Activated CD8-positive, alpha-beta memory T cell treated with anti-CD3 and anti-CD28 coated beads, Interleukin-2, amount 10 ng/mL, durations not matched to agents 7 days and 5 days (primary cell): ENCODE measurements at regions not wholly inside any gene's neighbourhood (a gene's known extent, or its start where the extent isn't known, plus 50 kb on each side); places are given as distances from the start of the nearest gene placed in this dataset.

Source experiments
- ATAC-seq: fragments of 150-1000 bp; cut with Tn5 transposase; one replicate; pipeline ENCODE4 v1.10.0; 2021; ENCODE audit warnings: moderate library complexity
- CTCF ChIA-PET: fragments of 350-600 bp; sonication (Branson Sonifier 250); formaldehyde crosslinking; loops from one replicate; lab custom pipeline; 2021; ENCODE audit warnings: antibody characterized with exemption; lab: Charles Lee
- DNase-seq: peaks from one replicate; pipeline ENCODE4 v3.0.0-alpha.2; 2020
- H3K27ac Mint-ChIP-seq: one replicate; pipeline ENCODE4 v1.8.0; 2021; ENCODE audit warnings: mild to moderate bottlenecking, mixed read lengths
- H3K27me3 Mint-ChIP-seq: one replicate; pipeline ENCODE4 v1.8.0; 2021; ENCODE audit warnings: mixed read lengths
- H3K36me3 Mint-ChIP-seq: one replicate; pipeline ENCODE4 v1.8.0; 2021; ENCODE audit warnings: mild to moderate bottlenecking, mixed read lengths
- H3K4me1 Mint-ChIP-seq: one replicate; pipeline ENCODE4 v1.8.0; 2021; ENCODE audit warnings: mixed read lengths
- H3K4me3 Mint-ChIP-seq: one replicate; pipeline ENCODE4 v1.8.0; 2021; ENCODE audit warnings: mild to moderate bottlenecking, moderate library complexity, mixed read lengths
- H3K9me3 Mint-ChIP-seq: one replicate; pipeline ENCODE4 v1.8.0; 2022; ENCODE audit warnings: low read depth, mixed read lengths

DNA sequence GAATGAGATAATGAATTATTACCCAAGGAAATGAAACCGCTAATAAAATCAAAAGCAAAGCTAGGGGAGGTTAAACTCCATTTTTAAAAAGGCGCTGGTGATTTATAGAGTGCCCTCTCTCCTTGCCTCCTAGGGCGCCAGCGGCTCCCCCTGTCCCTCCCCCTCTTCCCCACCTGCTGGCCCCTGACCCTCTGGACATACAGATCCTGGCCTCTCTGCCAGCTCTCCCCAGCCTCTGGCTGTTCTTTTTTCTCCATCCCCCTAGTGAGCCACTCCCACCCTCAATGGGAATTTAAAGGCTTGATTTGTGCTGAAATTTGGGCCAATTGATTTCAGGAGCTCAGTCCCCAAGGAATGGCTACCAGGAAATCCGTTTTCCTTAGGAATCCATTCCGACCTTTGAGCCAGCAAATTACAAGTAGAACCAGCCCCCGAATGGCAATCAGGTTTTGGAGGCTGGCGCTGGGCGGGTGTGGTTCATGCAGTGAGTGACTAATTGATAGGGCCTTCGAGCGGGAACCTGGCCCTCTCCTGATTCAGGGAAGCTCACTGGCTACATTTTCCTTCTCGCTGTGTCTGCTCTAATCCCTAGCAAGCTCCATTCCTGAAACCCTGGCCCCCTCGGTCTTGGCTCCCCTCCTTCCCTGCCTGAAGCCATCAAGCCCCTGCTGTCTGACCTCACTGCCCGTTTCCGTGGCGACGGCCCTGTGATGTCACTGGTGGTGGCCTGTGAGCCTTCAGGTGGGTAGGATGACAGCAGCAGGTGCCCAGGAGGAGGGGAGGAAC is 141.9 kb upstream of the SDK2 start:
- H3K27ac Mint-ChIP-seq = no peak overlapping the region
- CTCF ChIA-PET = no interaction called here

DNA sequence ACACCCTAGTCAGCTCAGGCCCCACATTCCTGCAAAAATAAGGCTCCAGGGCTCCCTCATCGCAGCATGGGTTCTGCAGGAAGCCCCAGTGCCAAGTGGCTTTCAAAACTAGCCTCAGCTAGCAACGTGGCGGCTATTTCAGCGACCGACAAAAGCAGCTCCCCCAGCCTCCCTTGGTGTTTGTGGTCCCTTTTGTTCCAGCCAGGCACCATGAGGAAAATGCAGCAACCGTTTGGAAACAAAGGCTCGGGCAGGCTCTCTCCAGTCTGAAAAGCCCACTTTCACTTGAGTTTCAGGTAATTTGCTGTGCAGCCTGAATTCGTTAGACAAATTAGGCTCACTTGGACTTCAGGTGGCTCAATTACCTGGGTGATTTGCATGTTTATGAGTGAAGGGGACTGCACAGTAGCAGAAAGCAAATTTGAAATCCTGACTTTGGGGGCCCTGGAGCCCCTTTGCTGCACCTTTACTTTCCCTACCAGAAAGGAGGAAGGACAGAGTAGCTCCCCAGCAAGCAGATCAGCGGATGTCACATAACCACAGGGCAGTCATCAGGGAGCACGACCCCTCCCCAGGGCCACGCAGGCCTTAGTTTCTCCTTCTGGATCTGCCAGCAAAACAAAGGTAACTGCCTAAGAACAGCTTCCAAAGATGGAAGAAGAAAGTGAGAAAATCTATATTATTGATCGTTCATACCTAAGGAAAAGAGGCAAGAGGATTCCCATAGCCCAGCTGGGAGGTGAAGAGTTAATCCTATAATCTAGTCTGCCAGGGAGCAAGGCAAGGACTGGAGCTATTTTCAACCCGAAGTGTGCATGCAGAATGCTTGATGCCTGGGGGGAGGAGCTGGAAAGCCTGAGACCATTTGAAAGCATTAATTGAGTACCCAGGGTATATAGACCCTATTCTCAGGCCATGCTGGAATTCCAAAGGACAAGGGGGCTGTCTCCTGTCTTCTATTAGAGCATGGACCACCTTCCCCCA is 143.1 kb upstream of the SDK2 start:
- Mint-ChIP-seq H3K36me3 (no peaks in the 10 kb centered on the region), H3K27me3 (peaks cover 19% of the 10 kb centered on the region), H3K9me3 (no peaks in the 10 kb centered on the region), H3K27ac (no peak overlapping the region), H3K4me3 (no peak overlapping the region), H3K4me1 (no peaks in the 10 kb centered on the region)
- no peak for ATAC-seq
- CTCF ChIA-PET = interaction anchor here (1.1 kb wide), 1 partner anchor 8 kb away, joined by 3 read pairs; no protein-coding TSS in a partner anchor
- no peak for DNase-seq

More for the DNA sequence above, 141.9 kb upstream of the SDK2 start:
- no peaks in the 10 kb centered on the region for H3K9me3 Mint-ChIP-seq
- no peak overlapping the region for H3K4me3 Mint-ChIP-seq
- H3K4me1 Mint-ChIP-seq = no peaks in the 10 kb centered on the region
- no peak for ATAC-seq
- no peaks in the 10 kb centered on the region for H3K36me3 Mint-ChIP-seq
- DNase-seq = no peak
- peaks cover 19% of the 10 kb centered on the region for H3K27me3 Mint-ChIP-seq

DNA sequence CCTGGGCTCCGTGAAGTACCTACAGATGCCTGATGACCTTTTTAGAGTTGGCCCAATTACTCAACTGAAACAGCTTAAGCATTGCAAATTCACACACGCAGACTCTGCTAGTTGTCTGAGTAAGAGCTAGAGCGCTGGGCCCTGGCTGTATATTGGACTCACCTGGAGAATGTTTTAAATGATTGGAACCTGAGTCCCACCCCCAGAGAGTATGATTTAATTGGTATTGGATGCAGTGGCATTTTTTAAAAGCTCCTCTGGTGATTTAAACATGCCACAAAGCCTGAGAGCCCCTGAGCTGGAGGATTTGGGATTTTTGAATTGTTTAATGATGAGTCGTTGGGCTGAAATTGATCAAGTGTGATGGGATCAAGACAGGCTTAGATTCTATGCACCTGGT is 143.9 kb upstream of the SDK2 start:
- CTCF ChIA-PET = interaction anchor here (1.1 kb wide), 1 partner anchor 9 kb away, joined by 3 read pairs; no protein-coding TSS in a partner anchor
- ATAC-seq = no peak

DNA sequence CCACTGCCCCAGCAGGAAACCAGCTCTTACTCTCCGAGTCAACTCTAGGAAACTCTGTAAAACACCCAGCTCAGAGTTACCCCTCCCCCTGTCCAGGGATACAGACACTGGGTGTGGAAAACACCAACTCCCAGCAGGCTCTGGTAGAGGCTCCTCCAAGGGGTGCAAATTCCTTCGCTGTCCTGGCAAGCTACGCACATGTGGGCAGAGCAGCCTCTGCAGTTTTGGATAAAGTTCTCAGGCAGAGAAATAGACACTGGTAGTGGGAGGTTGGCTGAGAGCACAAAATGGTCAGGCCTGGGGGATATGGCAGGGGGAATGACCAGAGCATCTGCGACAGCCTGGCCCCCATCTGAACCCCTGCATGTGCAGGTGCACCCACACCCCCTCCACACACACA is 146.9 kb upstream of the SDK2 start:
- Mint-ChIP-seq H3K27ac (no peak overlapping the region), H3K27me3 (peaks cover 25% of the 10 kb centered on the region), H3K36me3 (no peaks in the 10 kb centered on the region), H3K4me1 (no peaks in the 10 kb centered on the region), H3K9me3 (no peaks in the 10 kb centered on the region), H3K4me3 (no peak overlapping the region)
- no peak for DNase-seq
- CTCF ChIA-PET = no interaction called here
- ATAC-seq = no peak

More for the DNA sequence above, 143.9 kb upstream of the SDK2 start:
- Mint-ChIP-seq H3K4me1 (no peaks in the 10 kb centered on the region), H3K27ac (no peak overlapping the region), H3K4me3 (no peak overlapping the region), H3K36me3 (no peaks in the 10 kb centered on the region), H3K9me3 (no peaks in the 10 kb centered on the region), H3K27me3 (peaks cover 22% of the 10 kb centered on the region)
- no peak for DNase-seq

DNA sequence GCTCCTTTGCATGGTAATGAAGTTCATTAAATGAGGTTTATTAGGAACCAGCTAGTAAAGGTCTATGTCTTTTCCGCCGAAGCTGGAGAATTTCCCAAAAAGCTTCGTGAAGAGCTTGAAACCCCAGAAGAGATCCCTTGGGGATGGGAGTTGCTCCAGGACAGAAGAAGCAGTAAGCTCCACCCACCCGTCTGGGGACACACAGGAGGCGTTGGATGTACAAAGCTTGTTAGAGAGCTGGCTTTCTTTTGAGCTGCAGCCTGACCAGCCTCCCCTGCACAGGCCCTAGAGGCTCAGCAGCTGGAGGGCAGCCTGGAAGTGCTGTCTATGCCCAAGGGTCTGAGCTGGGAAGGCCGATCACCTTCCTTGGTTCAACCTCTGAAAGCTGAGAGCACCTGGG is 147.4 kb upstream of the SDK2 start:
- DNase-seq = no peak
- Mint-ChIP-seq H3K27me3 (peaks cover 22% of the 10 kb centered on the region), H3K36me3 (no peaks in the 10 kb centered on the region), H3K4me1 (no peaks in the 10 kb centered on the region), H3K9me3 (no peaks in the 10 kb centered on the region), H3K27ac (no peak overlapping the region), H3K4me3 (no peak overlapping the region)
- ATAC-seq = no peak
- CTCF ChIA-PET = no interaction called here

DNA sequence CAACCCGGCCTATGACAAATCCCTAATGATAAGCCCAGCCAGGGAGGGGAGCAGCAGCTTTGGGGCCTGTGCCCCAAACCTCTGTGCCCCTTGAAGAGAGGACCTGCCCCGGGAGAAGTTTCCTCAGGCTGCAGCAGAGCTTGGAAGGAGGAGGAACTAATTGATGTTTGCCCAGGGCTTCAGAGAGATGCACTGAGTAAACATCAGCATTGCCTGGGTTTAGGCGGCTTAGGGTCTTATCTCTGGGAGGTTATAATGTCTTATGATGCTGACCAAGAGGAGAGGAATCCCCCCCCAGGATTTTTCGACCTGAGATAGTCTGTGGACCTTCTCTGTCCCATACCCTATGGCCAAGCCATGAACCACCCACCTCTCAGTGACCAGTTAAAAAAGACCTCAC is 148.7 kb upstream of the SDK2 start:
- H3K4me3 Mint-ChIP-seq = no peak overlapping the region
- no peaks in the 10 kb centered on the region for H3K4me1 Mint-ChIP-seq
- DNase-seq (no peak), ATAC-seq (no peak)
- no peaks in the 10 kb centered on the region for H3K36me3 Mint-ChIP-seq
- no peak overlapping the region for H3K27ac Mint-ChIP-seq
- H3K27me3 Mint-ChIP-seq = peaks cover 20% of the 10 kb centered on the region
- CTCF ChIA-PET = no interaction called here
- no peaks in the 10 kb centered on the region for H3K9me3 Mint-ChIP-seq

DNA sequence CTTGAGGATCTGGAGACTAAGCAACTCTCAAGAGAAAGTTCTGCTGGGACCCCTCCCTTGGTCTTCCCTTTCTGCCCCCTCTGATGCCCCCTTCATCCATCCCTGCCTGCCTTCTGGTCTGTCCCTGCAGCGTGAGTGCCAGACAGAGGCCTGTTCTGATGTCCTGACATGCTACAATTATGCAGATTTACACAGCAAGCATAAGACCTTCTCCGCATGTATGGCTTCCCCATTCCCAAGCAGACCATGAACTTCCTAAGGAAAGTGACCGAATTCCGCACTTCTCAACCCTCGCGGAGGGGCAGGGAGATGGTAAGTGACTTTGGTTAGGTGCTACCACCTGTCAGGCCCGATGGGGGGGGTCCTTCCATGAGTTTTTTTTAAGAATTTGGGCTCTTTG is 150.1 kb upstream of the SDK2 start:
- ATAC-seq (no peak), DNase-seq (no peak)
- no peaks in the 10 kb centered on the region for H3K9me3 Mint-ChIP-seq
- no peak overlapping the region for H3K4me3 Mint-ChIP-seq
- H3K27me3 Mint-ChIP-seq = peaks cover 14% of the 10 kb centered on the region
- no peaks in the 10 kb centered on the region for H3K4me1 Mint-ChIP-seq
- no peak overlapping the region for H3K27ac Mint-ChIP-seq
- CTCF ChIA-PET = no interaction called here
- no peaks in the 10 kb centered on the region for H3K36me3 Mint-ChIP-seq

DNA sequence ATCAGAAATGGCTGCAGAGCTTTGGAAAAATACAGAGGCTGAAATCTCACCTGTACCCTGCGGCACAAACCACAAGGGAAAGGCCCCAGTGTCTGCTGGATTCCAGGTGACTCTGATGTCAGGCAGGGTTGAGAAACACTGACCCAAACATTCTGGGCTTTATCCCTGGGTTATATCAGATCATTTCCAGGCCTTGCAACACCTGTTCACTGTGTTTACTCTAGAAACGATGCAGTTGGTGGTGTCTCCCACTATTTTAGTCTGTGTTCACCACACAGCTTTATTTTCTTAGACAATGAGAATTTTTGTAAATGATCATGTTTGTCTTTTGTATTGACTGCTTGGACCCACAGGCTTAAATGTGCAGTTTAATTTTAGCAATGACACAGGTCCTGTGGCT is 151.5 kb upstream of the SDK2 start:
- no peaks in the 10 kb centered on the region for H3K4me1 Mint-ChIP-seq
- no peaks in the 10 kb centered on the region for H3K9me3 Mint-ChIP-seq
- ATAC-seq (no peak), DNase-seq (no peak)
- no peak overlapping the region for H3K27ac Mint-ChIP-seq
- no peak overlapping the region for H3K4me3 Mint-ChIP-seq
- CTCF ChIA-PET = no interaction called here
- H3K36me3 Mint-ChIP-seq = no peaks in the 10 kb centered on the region
- peaks cover 11% of the 10 kb centered on the region for H3K27me3 Mint-ChIP-seq

DNA sequence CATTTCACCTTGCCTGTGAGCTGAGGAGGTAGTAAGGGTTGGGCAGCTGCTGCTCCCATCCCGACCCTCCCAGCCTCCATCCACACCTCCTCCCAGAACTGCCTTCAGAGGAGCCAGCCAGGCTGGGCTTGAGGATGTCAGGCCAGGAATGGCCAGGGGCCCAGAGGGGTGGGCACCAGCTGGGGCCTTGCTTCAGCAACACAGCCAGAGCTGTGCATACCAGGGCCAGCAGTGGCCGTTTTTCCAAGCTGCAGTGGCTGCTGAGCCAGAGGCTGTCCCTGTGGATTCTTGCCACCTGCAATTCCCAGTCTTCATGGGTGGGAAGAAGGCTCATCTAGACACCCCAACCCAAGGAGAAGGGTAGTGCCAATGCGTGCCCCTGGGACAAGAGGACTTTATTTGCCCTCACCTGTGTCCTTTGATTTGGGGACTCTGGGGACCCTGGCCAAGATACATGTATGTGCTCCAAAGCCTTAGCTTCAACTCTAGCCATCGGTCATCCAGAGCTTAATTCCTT is 153.4 kb upstream of the SDK2 start:
- CTCF ChIA-PET = no interaction called here

DNA sequence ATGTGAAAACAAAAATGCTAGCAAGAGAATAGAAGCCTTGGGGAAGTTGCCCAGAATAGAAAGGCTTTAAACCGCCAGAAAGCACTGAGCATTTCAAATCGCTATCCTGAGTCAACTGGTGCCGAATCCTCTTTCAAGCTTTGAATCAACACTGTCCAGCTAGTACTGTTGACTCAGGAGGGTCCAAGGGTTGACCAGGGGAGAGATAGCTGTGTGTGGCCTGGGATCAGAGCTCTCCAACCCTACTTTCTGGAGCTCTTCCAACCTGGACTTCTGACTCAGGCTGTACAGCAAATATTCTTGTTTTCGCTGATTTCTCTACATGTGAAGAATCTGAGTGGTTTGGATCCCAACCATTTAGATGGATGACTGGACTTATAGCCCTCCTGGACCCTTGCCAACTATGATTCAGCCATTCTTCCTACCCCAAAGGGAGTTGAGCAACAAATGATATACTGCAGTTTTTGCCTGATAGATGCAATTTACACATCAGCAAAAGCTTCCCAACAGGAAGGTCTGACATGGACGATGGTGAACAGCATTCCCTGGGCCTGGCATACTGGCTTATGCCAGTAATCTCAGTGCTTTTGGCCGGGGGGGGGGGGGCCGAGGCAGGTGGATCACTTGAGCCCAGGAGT is 154.0 kb upstream of the SDK2 start:
- CTCF ChIA-PET = no interaction called here
- no peaks in the 10 kb centered on the region for H3K36me3 Mint-ChIP-seq
- H3K4me1 Mint-ChIP-seq = no peaks in the 10 kb centered on the region
- ATAC-seq (no peak), DNase-seq (no peak)
- no peak overlapping the region for H3K27ac Mint-ChIP-seq
- no peaks in the 10 kb centered on the region for H3K9me3 Mint-ChIP-seq
- H3K27me3 Mint-ChIP-seq = peaks cover 7% of the 10 kb centered on the region
- H3K4me3 Mint-ChIP-seq = no peak overlapping the region

More for the DNA sequence above, 153.4 kb upstream of the SDK2 start:
- no peak overlapping the region for H3K4me3 Mint-ChIP-seq
- H3K4me1 Mint-ChIP-seq = no peaks in the 10 kb centered on the region
- no peaks in the 10 kb centered on the region for H3K9me3 Mint-ChIP-seq
- DNase-seq (no peak), ATAC-seq (no peak)
- H3K27me3 Mint-ChIP-seq = peaks cover 11% of the 10 kb centered on the region
- H3K27ac Mint-ChIP-seq = no peak overlapping the region
- no peaks in the 10 kb centered on the region for H3K36me3 Mint-ChIP-seq

DNA sequence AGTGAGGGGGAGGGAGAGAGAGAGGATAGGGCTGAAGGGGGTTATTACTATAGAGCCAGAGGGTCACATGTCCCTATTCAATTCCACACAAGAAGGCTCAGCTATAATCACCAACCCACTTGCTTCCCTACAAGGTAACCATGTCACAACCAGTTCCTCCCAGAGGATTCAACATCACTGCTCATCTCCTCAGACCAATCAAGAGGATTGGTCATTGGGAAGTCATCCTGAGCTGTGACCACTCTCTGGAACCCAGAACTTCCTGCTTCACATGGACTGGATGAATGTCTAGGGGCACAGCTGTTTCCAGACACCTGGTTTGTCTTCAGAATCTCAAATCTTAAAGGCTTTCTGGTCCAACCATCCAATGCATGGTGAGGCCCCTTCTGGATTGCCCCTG is 154.9 kb upstream of the SDK2 start:
- Mint-ChIP-seq H3K4me1 (no peaks in the 10 kb centered on the region), H3K9me3 (no peaks in the 10 kb centered on the region), H3K27me3 (peaks cover 7% of the 10 kb centered on the region), H3K36me3 (no peaks in the 10 kb centered on the region), H3K4me3 (no peak overlapping the region), H3K27ac (no peak overlapping the region)
- CTCF ChIA-PET = no interaction called here
- no peak for DNase-seq
- ATAC-seq = no peak

DNA sequence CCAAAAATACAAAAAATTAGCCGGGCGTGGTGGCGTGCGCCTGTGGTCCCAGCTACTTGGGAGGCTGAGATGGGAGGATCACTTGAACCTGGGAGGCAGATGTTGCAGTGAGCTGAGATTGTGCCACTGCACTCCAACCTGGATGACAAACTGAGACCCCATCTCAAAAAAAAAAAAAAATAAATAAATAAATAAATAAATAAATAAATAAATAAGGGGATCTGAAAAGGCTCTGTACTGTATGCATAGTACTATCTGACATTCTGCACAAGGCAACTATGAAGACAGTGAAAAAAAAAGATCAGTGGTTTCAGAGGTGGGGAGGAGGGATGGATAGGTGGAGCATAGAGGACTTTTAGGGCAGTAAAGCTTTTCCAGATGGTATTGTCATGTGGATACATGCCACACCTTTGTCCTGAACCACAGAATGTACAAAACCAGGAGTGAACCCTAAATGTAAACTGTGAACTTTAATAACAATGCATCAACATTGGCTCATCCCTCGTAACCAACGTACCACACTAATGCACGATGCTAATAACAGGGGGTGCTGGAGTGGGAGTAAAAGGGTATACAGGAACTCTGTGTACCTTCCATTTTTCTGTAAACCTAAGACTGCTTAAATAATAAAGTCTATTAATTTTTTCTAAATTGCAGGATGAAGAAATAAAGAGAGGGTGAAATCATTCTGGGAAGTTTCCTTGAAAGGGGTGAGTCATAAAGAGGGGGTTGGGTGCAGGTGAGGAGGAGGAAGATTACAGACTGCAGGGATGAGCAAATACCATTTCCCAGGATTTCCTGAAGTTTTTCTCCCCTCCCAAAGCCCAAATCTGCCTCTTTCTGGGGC is 155.8 kb upstream of the SDK2 start:
- no peaks in the 10 kb centered on the region for H3K4me1 Mint-ChIP-seq

More for the DNA sequence above, 155.8 kb upstream of the SDK2 start:
- ATAC-seq = no peak
- no peak for DNase-seq
- Mint-ChIP-seq H3K4me3 (no peak overlapping the region), H3K36me3 (no peaks in the 10 kb centered on the region), H3K27me3 (peaks cover 5% of the 10 kb centered on the region), H3K9me3 (no peaks in the 10 kb centered on the region), H3K27ac (no peak overlapping the region)
- CTCF ChIA-PET = no interaction called here
